ENCODE measurements at regions not wholly inside any gene's neighbourhood (a gene's known extent, or its start where the extent isn't known, plus 50 kb on each side); places are given as distances from the start of the nearest gene placed in this dataset.

GRCh38 chr9:18366184-18366583, 107.8 kb upstream of the ADAMTSL1 start:
- ChIA-PET POLR2A (no interaction called here), CTCF (no interaction called here)
- Mint-ChIP-seq H3K4me3 (no peak overlapping the region), H3K27ac (no peak overlapping the region), H3K4me1 (peaks cover 14% of the 10 kb centered on the region), H3K27me3 (ENCODE audit: low read depth) (no peaks in the 10 kb centered on the region), H3K9me3 (no peaks in the 10 kb centered on the region), H3K36me3 (no peaks in the 10 kb centered on the region)
- TF ChIP-seq RORB (CRISPR knock-in tag; IDR thresholded peaks at IDR 0.05) (no peak), ZNF232 (CRISPR knock-in tag; IDR thresholded peaks at IDR 0.05) (no peak), SMAD3 (CRISPR knock-in tag; IDR thresholded peaks at IDR 0.05; ENCODE audit: borderline replicate concordance) (no peak)
- ATAC-seq (no peak), DNase-seq (ENCODE audit: low spot score) (no peak)

GRCh38 chr9:18368206-18368605, 105.7 kb upstream of the ADAMTSL1 start:
- ATAC-seq (no peak), DNase-seq (ENCODE audit: low spot score) (no peak)
- Mint-ChIP-seq H3K9me3 (no peaks in the 10 kb centered on the region), H3K36me3 (no peaks in the 10 kb centered on the region), H3K27me3 (ENCODE audit: low read depth) (no peaks in the 10 kb centered on the region), H3K27ac (no peak overlapping the region), H3K4me3 (no peak overlapping the region), H3K4me1 (peaks cover 14% of the 10 kb centered on the region)
- TF ChIP-seq ZNF219 (CRISPR knock-in tag; IDR thresholded peaks at IDR 0.05; ENCODE audit: borderline replicate concordance): no peak
- no peak for TF ChIP-seq ZNF396 (CRISPR knock-in tag; IDR thresholded peaks at IDR 0.05; ENCODE audit: borderline replicate concordance)
- no peak for TF ChIP-seq NR1H2 (CRISPR knock-in tag; IDR thresholded peaks at IDR 0.05)
- no peak for TF ChIP-seq E2F4 (CRISPR knock-in tag; IDR thresholded peaks at IDR 0.05; ENCODE audit: borderline replicate concordance, low read depth)
- TF ChIP-seq ZSCAN18 (CRISPR knock-in tag; IDR thresholded peaks at IDR 0.05): no peak
- TF ChIP-seq ZNF671 (CRISPR knock-in tag; IDR thresholded peaks at IDR 0.05): no peak
- no peak for TF ChIP-seq NFYB (CRISPR knock-in tag; conservative IDR thresholded peaks at IDR 0.05; ENCODE audit: low read depth)
- CTCF ChIA-PET: no interaction called here
- POLR2A ChIA-PET: no interaction called here

GRCh38 chr9:18371141-18371540, 102.8 kb upstream of the ADAMTSL1 start:
- TF ChIP-seq ZNF512 (CRISPR knock-in tag; IDR thresholded peaks at IDR 0.05; ENCODE audit: borderline replicate concordance): no peak
- TF ChIP-seq IRF1 (CRISPR knock-in tag; IDR thresholded peaks at IDR 0.05): no peak
- no peak for TF ChIP-seq SMAD4 (CRISPR knock-in tag; IDR thresholded peaks at IDR 0.05)
- TF ChIP-seq ZNF396 (CRISPR knock-in tag; IDR thresholded peaks at IDR 0.05; ENCODE audit: borderline replicate concordance): no peak
- TF ChIP-seq JUN (CRISPR knock-in tag; IDR thresholded peaks at IDR 0.05): no peak
- TF ChIP-seq CDX4 (CRISPR knock-in tag; IDR thresholded peaks at IDR 0.05; ENCODE audit: borderline replicate concordance): no peak
- Mint-ChIP-seq H3K9me3 (peaks cover 9% of the 10 kb centered on the region), H3K4me3 (no peak overlapping the region), H3K27ac (no peak overlapping the region), H3K4me1 (peaks cover 5% of the 10 kb centered on the region), H3K36me3 (no peaks in the 10 kb centered on the region), H3K27me3 (ENCODE audit: low read depth) (no peaks in the 10 kb centered on the region)
- ATAC-seq (no peak), DNase-seq (ENCODE audit: low spot score) (no peak)
- CTCF ChIA-PET: no interaction called here
- POLR2A ChIA-PET: no interaction called here

GRCh38 chr9:18371621-18372020, 102.3 kb upstream of the ADAMTSL1 start:
- no peak for ATAC-seq
- ChIA-PET POLR2A (no interaction called here), CTCF (no interaction called here)
- Mint-ChIP-seq H3K4me1 (peaks cover 5% of the 10 kb centered on the region), H3K4me3 (no peak overlapping the region), H3K36me3 (no peaks in the 10 kb centered on the region), H3K27ac (no peak overlapping the region), H3K27me3 (ENCODE audit: low read depth) (no peaks in the 10 kb centered on the region), H3K9me3 (peaks cover 11% of the 10 kb centered on the region)
- DNase-seq (ENCODE audit: low spot score): no peak
- TF ChIP-seq ATF1 (CRISPR knock-in tag; IDR thresholded peaks at IDR 0.05): no peak
- TF ChIP-seq CREB1 (CRISPR knock-in tag; IDR thresholded peaks at IDR 0.05): no peak
- TF ChIP-seq ERG (CRISPR knock-in tag; IDR thresholded peaks at IDR 0.05): no peak
- no peak for TF ChIP-seq OVOL2 (CRISPR knock-in tag; IDR thresholded peaks at IDR 0.05; ENCODE audit: borderline replicate concordance)
- no peak for TF ChIP-seq ZBTB43 (CRISPR knock-in tag; IDR thresholded peaks at IDR 0.05)
- TF ChIP-seq SOX15 (CRISPR knock-in tag; IDR thresholded peaks at IDR 0.05): no peak
- TF ChIP-seq E2F1 (CRISPR knock-in tag; IDR thresholded peaks at IDR 0.05): no peak

Data from WTC11 (cell line).